Right atrium auricular region (tissue), 2 donors: ENCODE measurements at regions not wholly inside any gene's neighbourhood (a gene's known extent, or its start where the extent isn't known, plus 50 kb on each side); places are given as distances from the start of the nearest gene placed in this dataset.
A peak's percentile ranks its signal among the peaks of the same experiment; 100 is the strongest.
"Not testable (repeated sequence)": the region's sequence is repeated elsewhere in the genome, so short reads cannot be mapped to it uniquely, and the experiment has no call there.

Experiments used
- DNase-seq: peaks from one replicate; pipeline ENCODE4 v3.0.0-alpha.2; 2019; ENCODE audit warnings: low spot score
- H3K27ac ChIP-seq, 2 donors: fragments of 200-600 bp; sonication (generic); 1 replicate in 1 of 2; 2 replicates in 1 of 2; pipeline ENCODE4 v1.5.1; 2016 to 2019
- H3K27me3 ChIP-seq, 2 donors: fragments of 200-600 bp; sonication (generic); one replicate each; pipeline versions ENCODE4 v1.5.1 to v1.6.0; 2017 to 2019
- H3K36me3 ChIP-seq: fragments of 200-600 bp; sonication (generic); one replicate; pipeline ENCODE4 v1.5.1; 2016
- H3K4me1 ChIP-seq, 2 donors: fragments of 200-600 bp; sonication (generic); one replicate each; pipeline versions ENCODE4 v1.5.1 to v1.6.0; 2017 to 2019
- H3K4me3 ChIP-seq, 2 donors: fragments of 200-600 bp; sonication (generic); 1 replicate in 1 of 2; 2 replicates in 1 of 2; pipeline ENCODE4 v1.5.1; 2017 to 2019; ENCODE audit warnings: mild to moderate bottlenecking in 1 of 2, moderate library complexity in 1 of 2
- H3K9me3 ChIP-seq, 2 donors: fragments of 200-600 bp; sonication (generic); one replicate each; pipeline ENCODE4 v1.5.1; 2019
- TF ChIP-seq, protein P1 (sequence below), 2 donors: fragments of 200-600 bp; sonication (generic); IDR thresholded peaks; one replicate each; pipeline ENCODE4 v1.5.1; 2019; ENCODE audit warnings: antibody characterized with exemption in 2 of 2

DNA sequence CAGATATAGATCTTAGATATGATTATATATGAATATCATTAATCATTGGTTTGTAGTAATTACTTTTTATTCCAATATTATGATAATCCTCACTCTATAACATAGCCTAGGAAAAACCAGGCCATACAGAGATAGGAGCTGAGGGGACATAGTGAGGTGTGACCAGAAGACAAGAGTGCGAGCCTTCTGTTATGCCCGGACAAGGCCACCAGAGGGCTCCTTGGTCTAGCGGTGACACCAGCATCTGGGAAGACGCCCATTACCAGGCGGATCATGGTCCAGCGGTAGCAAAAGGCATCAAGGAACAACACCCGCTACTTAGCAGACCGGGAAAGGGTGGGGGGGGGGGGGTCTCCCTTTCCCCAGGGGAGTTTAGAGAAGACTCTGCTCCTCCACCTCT lies 96.4 kb upstream of the WSB1 start:
- TF ChIP-seq, protein P1, sequence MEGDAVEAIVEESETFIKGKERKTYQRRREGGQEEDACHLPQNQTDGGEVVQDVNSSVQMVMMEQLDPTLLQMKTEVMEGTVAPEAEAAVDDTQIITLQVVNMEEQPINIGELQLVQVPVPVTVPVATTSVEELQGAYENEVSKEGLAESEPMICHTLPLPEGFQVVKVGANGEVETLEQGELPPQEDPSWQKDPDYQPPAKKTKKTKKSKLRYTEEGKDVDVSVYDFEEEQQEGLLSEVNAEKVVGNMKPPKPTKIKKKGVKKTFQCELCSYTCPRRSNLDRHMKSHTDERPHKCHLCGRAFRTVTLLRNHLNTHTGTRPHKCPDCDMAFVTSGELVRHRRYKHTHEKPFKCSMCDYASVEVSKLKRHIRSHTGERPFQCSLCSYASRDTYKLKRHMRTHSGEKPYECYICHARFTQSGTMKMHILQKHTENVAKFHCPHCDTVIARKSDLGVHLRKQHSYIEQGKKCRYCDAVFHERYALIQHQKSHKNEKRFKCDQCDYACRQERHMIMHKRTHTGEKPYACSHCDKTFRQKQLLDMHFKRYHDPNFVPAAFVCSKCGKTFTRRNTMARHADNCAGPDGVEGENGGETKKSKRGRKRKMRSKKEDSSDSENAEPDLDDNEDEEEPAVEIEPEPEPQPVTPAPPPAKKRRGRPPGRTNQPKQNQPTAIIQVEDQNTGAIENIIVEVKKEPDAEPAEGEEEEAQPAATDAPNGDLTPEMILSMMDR (IDR thresholded peaks at IDR 0.05) = peak; percentile 21 to 33
- H3K9me3 ChIP-seq, H3K36me3 ChIP-seq, H3K4me1 ChIP-seq, H3K4me3 ChIP-seq, H3K27me3 ChIP-seq, H3K27ac ChIP-seq: not testable (repeated sequence)
- DNase-seq = peak; percentile 66

DNA sequence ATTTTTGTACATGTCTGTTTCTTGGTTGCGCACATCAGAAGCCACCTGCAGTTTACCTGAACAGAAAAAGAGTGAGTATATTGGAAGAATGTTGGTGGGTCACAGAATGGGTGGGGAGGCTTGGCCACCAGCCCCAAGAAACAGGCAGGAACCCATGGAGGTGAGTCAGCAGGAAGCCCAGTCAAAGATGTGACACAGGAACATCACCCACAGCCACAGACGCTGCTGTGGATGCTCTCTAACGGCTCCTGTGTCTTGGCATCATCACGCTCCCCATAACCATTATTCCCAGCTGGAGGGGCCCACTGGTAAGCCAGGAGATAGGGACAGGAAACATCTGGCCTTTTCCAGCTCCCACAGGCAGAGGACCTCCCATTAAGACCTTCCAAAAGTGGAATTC lies 94.0 kb upstream of the WSB1 start:
- TF ChIP-seq, protein P1 (IDR thresholded peaks at IDR 0.05) = no peak
- no peak for DNase-seq
- no peaks in the 10 kb centered on the region for H3K36me3 ChIP-seq
- no peak overlapping the region for H3K4me3 ChIP-seq
- H3K27ac ChIP-seq = no peak overlapping the region
- no peaks in the 10 kb centered on the region for H3K4me1 ChIP-seq
- H3K9me3 ChIP-seq = no peaks in the 10 kb centered on the region
- H3K27me3 ChIP-seq = no peaks in the 10 kb centered on the region

DNA sequence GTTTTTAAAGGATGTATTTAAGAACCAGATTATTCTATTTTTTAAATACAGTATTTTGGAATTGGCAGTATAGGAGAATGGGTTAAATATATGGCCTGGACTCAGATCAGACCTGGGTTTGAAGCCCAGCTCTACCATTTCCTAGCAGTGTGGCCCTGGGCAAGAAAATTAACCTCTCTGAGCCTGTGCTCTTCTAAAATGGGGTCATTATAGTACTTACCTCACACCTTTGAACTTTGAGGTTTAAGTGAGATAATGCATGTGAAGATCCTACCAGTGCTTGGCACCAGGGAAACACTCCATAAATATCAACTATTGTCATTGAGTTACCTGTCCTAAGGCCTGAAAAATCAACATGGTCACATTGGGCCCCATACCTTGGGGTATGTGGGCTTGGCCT lies 93.4 kb upstream of the WSB1 start:
- H3K27me3 ChIP-seq = no peaks in the 10 kb centered on the region
- no peak overlapping the region for H3K27ac ChIP-seq
- H3K4me1 ChIP-seq = no peaks in the 10 kb centered on the region
- TF ChIP-seq, protein P1 (IDR thresholded peaks at IDR 0.05) = no peak
- no peak for DNase-seq
- no peak overlapping the region for H3K4me3 ChIP-seq
- H3K36me3 ChIP-seq = no peaks in the 10 kb centered on the region
- no peaks in the 10 kb centered on the region for H3K9me3 ChIP-seq

DNA sequence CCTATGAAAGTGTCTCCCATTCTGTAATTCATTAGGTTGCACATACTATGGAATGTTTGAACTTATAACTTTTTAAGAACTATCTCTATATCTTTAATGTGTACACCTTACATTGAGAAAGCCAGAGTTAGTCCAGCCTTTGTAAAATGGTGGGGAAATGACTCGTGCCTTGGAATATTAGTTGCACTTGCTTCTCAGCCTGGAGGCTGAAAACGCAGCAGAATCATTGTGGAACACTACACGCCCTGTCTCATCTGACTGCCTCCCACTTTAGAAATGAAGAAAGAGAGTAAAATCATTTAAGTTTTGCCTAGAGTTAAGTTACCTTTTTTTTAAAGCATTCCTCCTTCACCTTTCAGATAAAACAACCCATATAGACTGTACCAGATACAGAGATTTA lies 90.7 kb upstream of the WSB1 start:
- TF ChIP-seq, protein P1 (IDR thresholded peaks at IDR 0.05) = no peak
- no peaks in the 10 kb centered on the region for H3K27me3 ChIP-seq
- H3K27ac ChIP-seq = no peak overlapping the region
- DNase-seq = no peak
- H3K4me1 ChIP-seq = no peaks in the 10 kb centered on the region
- H3K9me3 ChIP-seq = no peaks in the 10 kb centered on the region
- no peaks in the 10 kb centered on the region for H3K36me3 ChIP-seq
- H3K4me3 ChIP-seq = no peak overlapping the region

DNA sequence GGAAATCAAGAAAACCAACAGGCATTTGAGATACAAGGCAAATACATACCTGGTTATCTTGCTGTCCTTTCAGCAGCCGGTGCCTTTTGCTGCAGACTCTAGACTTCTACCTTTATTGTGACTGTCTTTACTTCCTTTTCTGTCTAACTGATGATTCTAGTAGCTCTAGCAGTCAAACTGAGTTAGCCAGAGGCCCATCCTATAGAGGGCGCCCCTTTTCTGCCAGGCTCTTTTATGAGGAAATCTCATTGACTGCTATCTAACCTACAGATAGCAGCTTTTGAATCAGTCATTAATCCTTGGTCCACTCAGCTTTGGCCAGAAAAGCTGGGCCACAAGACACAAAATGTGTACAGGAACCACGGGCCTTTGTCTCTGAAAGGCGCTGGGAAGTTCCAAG lies 87.5 kb upstream of the WSB1 start:
- H3K27ac ChIP-seq = no peak overlapping the region
- no peak for DNase-seq
- TF ChIP-seq, protein P1 (IDR thresholded peaks at IDR 0.05) = no peak
- no peak overlapping the region for H3K4me3 ChIP-seq
- no peaks in the 10 kb centered on the region for H3K36me3 ChIP-seq
- H3K9me3 ChIP-seq = no peaks in the 10 kb centered on the region
- no peaks in the 10 kb centered on the region for H3K4me1 ChIP-seq
- no peaks in the 10 kb centered on the region for H3K27me3 ChIP-seq

DNA sequence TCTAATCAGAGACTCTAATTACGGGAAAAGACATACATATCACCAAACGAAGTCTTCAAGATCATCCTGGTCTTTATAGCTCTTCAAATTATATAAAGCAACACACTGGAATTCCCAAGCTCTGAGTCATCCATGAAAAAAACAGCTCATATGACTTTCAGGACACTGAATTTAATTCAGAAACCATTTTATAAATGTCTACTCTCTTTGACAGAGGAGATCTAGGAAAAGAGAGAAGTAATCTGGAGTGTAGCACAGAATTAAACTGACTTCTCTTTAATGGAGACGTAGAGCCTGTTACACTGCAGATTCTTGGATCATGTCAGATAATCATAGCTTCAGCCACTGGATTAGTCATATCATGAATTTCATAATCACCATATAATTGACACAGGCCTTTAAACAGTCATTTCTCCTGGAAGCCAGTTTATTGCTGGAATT lies 86.8 kb upstream of the WSB1 start:
- H3K9me3 ChIP-seq = no peaks in the 10 kb centered on the region
- H3K36me3 ChIP-seq = no peaks in the 10 kb centered on the region
- H3K27ac ChIP-seq = no peak overlapping the region
- H3K4me3 ChIP-seq = no peak overlapping the region
- DNase-seq = no peak
- TF ChIP-seq, protein P1 (IDR thresholded peaks at IDR 0.05) = no peak
- H3K4me1 ChIP-seq = no peaks in the 10 kb centered on the region
- no peaks in the 10 kb centered on the region for H3K27me3 ChIP-seq

DNA sequence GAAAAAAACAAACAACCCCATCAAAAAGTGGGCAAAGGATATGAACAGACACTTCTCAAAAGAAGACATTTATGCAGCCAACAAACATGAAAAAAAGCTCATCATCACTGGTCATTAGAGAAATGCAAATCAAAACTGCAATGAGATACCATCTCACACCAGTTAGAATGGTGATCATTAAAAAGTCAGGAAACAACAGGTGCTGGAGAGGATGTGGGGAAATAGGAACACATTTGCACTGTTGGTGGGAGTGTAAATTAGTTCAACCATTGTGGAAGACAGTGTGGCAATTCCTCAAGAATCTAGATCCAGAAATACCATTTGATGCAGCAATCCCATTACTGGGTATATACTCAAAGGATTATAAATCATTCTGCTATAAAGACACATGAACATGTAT lies 85.5 kb upstream of the WSB1 start:
- not testable (repeated sequence) for H3K4me3 ChIP-seq, H3K9me3 ChIP-seq, H3K36me3 ChIP-seq, DNase-seq, H3K27ac ChIP-seq, H3K27me3 ChIP-seq, H3K4me1 ChIP-seq
